ENCODE measurements at regions not wholly inside any gene's neighbourhood (a gene's known extent, or its start where the extent isn't known, plus 50 kb on each side); places are given as distances from the start of the nearest gene placed in this dataset.

GRCh38 chr12:113649256-113649830 lies 177.7 kb upstream of the LHX5 start:
- no peak for DNase-seq
- Histone ChIP-seq H3K9me3 (no peaks in the 10 kb centered on the region), H3K4me3 (no peak overlapping the region), H3K36me3 (no peaks in the 10 kb centered on the region), H3K27me3 (no peaks in the 10 kb centered on the region)

- no peaks in the 10 kb centered on the region for H3K27me3 ChIP-seq
- no peaks in the 10 kb centered on the region for H3K36me3 ChIP-seq
- DNase-seq: no peak
- H3K9me3 ChIP-seq: no peaks in the 10 kb centered on the region
- H3K4me3 ChIP-seq: no peak overlapping the region
Measured at GRCh38 chr12:113647048-113647447, 175.4 kb upstream of the LHX5 start.

GRCh38 chr12:113645603-113646002 lies 173.9 kb upstream of the LHX5 start:
- Histone ChIP-seq H3K36me3 (no peaks in the 10 kb centered on the region), H3K27me3 (no peaks in the 10 kb centered on the region)

GRCh38 chr12:113645183-113645582 lies 173.5 kb upstream of the LHX5 start:
- Histone ChIP-seq H3K36me3 (no peaks in the 10 kb centered on the region), H3K27me3 (no peaks in the 10 kb centered on the region), H3K4me3 (no peak overlapping the region), H3K9me3 (no peaks in the 10 kb centered on the region)
- DNase-seq: no peak

More at GRCh38 chr12:113645603-113646002, 173.9 kb upstream of the LHX5 start:
- DNase-seq: no peak
- Histone ChIP-seq H3K9me3 (no peaks in the 10 kb centered on the region), H3K4me3 (no peak overlapping the region)

GRCh38 chr12:113643177-113643974 lies 171.7 kb upstream of the LHX5 start:
- DNase-seq: no peak
- no peaks in the 10 kb centered on the region for H3K27me3 ChIP-seq

GRCh38 chr12:113642672-113643071 lies 171.0 kb upstream of the LHX5 start:
- Histone ChIP-seq H3K36me3 (no peaks in the 10 kb centered on the region), H3K27me3 (no peaks in the 10 kb centered on the region), H3K4me3 (no peak overlapping the region), H3K9me3 (no peaks in the 10 kb centered on the region)
- DNase-seq: no peak

More at GRCh38 chr12:113643177-113643974, 171.7 kb upstream of the LHX5 start:
- no peak overlapping the region for H3K4me3 ChIP-seq
- H3K9me3 ChIP-seq: no peaks in the 10 kb centered on the region
- no peaks in the 10 kb centered on the region for H3K36me3 ChIP-seq

- no peaks in the 10 kb centered on the region for H3K36me3 ChIP-seq
- H3K27me3 ChIP-seq: no peaks in the 10 kb centered on the region
- no peak overlapping the region for H3K4me3 ChIP-seq
- no peaks in the 10 kb centered on the region for H3K9me3 ChIP-seq
- DNase-seq: no peak
Measured at GRCh38 chr12:113642216-113642615, 170.5 kb upstream of the LHX5 start.

- no peak overlapping the region for H3K4me3 ChIP-seq
- no peaks in the 10 kb centered on the region for H3K9me3 ChIP-seq
- no peaks in the 10 kb centered on the region for H3K36me3 ChIP-seq
- DNase-seq: no peak
- H3K27me3 ChIP-seq: no peaks in the 10 kb centered on the region
Measured at GRCh38 chr12:113641426-113642030, 169.9 kb upstream of the LHX5 start.

GRCh38 chr12:113640837-113641236 lies 169.2 kb upstream of the LHX5 start:
- H3K9me3 ChIP-seq: no peaks in the 10 kb centered on the region
- no peaks in the 10 kb centered on the region for H3K27me3 ChIP-seq
- no peaks in the 10 kb centered on the region for H3K36me3 ChIP-seq
- no peak for DNase-seq
- H3K4me3 ChIP-seq: no peak overlapping the region

- no peak for DNase-seq
- Histone ChIP-seq H3K4me3 (no peak overlapping the region), H3K9me3 (no peaks in the 10 kb centered on the region), H3K36me3 (no peaks in the 10 kb centered on the region), H3K27me3 (no peaks in the 10 kb centered on the region)
Measured at GRCh38 chr12:113639474-113639873, 167.8 kb upstream of the LHX5 start.

- no peak for DNase-seq
- no peaks in the 10 kb centered on the region for H3K9me3 ChIP-seq
- no peaks in the 10 kb centered on the region for H3K36me3 ChIP-seq
- no peak overlapping the region for H3K4me3 ChIP-seq
- no peaks in the 10 kb centered on the region for H3K27me3 ChIP-seq
Measured at GRCh38 chr12:113638460-113638775, 166.7 kb upstream of the LHX5 start.

- Histone ChIP-seq H3K9me3 (no peaks in the 10 kb centered on the region), H3K36me3 (no peaks in the 10 kb centered on the region), H3K4me3 (no peak overlapping the region), H3K27me3 (no peaks in the 10 kb centered on the region)
- no peak for DNase-seq
Measured at GRCh38 chr12:113634982-113635381, 163.3 kb upstream of the LHX5 start.

- DNase-seq: no peak
- no peaks in the 10 kb centered on the region for H3K9me3 ChIP-seq
- H3K36me3 ChIP-seq: no peaks in the 10 kb centered on the region
- H3K27me3 ChIP-seq: no peaks in the 10 kb centered on the region
- no peak overlapping the region for H3K4me3 ChIP-seq
Measured at GRCh38 chr12:113634474-113634873, 162.8 kb upstream of the LHX5 start.

- no peak overlapping the region for H3K4me3 ChIP-seq
Measured at GRCh38 chr12:113633678-113634332, 162.1 kb upstream of the LHX5 start.

GRCh38 chr12:113630625-113631024 lies 159.0 kb upstream of the LHX5 start:
- H3K36me3 ChIP-seq: no peaks in the 10 kb centered on the region
- no peak for DNase-seq
- H3K27me3 ChIP-seq: no peaks in the 10 kb centered on the region
- no peak overlapping the region for H3K4me3 ChIP-seq
- no peaks in the 10 kb centered on the region for H3K9me3 ChIP-seq

More at GRCh38 chr12:113633678-113634332, 162.1 kb upstream of the LHX5 start:
- Histone ChIP-seq H3K27me3 (no peaks in the 10 kb centered on the region), H3K9me3 (no peaks in the 10 kb centered on the region), H3K36me3 (no peaks in the 10 kb centered on the region)
- DNase-seq: no peak

- DNase-seq: no peak
- H3K4me3 ChIP-seq: no peak overlapping the region
- H3K36me3 ChIP-seq: no peaks in the 10 kb centered on the region
- H3K9me3 ChIP-seq: no peaks in the 10 kb centered on the region
- no peaks in the 10 kb centered on the region for H3K27me3 ChIP-seq
Measured at GRCh38 chr12:113625499-113625898, 153.8 kb upstream of the LHX5 start.

GRCh38 chr12:113622410-113622809 lies 150.7 kb upstream of the LHX5 start:
- H3K9me3 ChIP-seq: no peaks in the 10 kb centered on the region
- no peaks in the 10 kb centered on the region for H3K36me3 ChIP-seq
- H3K27me3 ChIP-seq: no peaks in the 10 kb centered on the region
- H3K4me3 ChIP-seq: no peak overlapping the region
- no peak for DNase-seq

Measured in MG63 (cell line).